Vagina (tissue), 2 donors: ENCODE measurements at regions not wholly inside any gene's neighbourhood (a gene's known extent, or its start where the extent isn't known, plus 50 kb on each side); places are given as distances from the start of the nearest gene placed in this dataset.

ENCODE experiments used
- POLR2AphosphoS5 ChIP-seq, 2 donors: sonication (generic); formaldehyde crosslinking; IDR thresholded peaks; one replicate each; pipeline ENCODE4 v1.9.0; 2017; ENCODE audit warnings: antibody characterized with exemption in 2 of 2, mild to moderate bottlenecking in 2 of 2, low read depth in 1 of 2; ENCODE audit not compliant: insufficient read depth in 1 of 2
- TF ChIP-seq, protein P1 (sequence below), 3 experiments: fragments of 450-650 bp in 2 of 3; fragments of 200-600 bp in 1 of 3; sonication (generic) in 1 of 3; IDR thresholded peaks; one replicate each; pipeline ENCODE4 v1.5.1; 2017 to 2019; ENCODE audit warnings: antibody characterized with exemption in 3 of 3, mild to moderate bottlenecking in 2 of 3, moderate library complexity in 2 of 3

DNA sequence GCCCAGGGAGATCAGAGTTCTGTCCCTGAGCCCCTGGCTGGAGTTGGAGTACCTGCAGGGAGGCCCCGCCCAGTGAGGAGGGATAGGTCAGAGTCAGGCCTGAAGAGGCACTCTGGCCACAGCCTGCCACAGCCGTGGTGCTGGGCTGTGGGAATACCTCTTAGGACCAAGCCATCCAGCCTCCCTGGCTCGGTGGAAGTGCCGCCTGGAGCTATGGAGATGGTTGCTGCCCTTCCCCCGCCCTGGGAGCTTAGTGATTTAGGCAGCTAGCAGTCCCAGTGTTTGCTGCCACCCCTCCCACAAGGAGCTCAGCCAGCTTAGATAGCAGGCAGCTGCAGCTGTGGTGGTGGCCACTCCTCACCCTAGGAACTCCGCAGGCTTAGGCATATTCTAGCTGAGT lies 446.3 kb upstream of the GNPDA2 start:
- TF ChIP-seq, protein P1, sequence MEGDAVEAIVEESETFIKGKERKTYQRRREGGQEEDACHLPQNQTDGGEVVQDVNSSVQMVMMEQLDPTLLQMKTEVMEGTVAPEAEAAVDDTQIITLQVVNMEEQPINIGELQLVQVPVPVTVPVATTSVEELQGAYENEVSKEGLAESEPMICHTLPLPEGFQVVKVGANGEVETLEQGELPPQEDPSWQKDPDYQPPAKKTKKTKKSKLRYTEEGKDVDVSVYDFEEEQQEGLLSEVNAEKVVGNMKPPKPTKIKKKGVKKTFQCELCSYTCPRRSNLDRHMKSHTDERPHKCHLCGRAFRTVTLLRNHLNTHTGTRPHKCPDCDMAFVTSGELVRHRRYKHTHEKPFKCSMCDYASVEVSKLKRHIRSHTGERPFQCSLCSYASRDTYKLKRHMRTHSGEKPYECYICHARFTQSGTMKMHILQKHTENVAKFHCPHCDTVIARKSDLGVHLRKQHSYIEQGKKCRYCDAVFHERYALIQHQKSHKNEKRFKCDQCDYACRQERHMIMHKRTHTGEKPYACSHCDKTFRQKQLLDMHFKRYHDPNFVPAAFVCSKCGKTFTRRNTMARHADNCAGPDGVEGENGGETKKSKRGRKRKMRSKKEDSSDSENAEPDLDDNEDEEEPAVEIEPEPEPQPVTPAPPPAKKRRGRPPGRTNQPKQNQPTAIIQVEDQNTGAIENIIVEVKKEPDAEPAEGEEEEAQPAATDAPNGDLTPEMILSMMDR (IDR thresholded peaks at IDR 0.05), result no peak
- TF ChIP-seq POLR2AphosphoS5 (IDR thresholded peaks at IDR 0.05; ENCODE audit: insufficient read depth in 1 of 2, low read depth in 1 of 2), result no peak
